Testis (tissue), 2 donors: ENCODE measurements at regions not wholly inside any gene's neighbourhood (a gene's known extent, or its start where the extent isn't known, plus 50 kb on each side); places are given as distances from the start of the nearest gene placed in this dataset.
"Not testable (repeated sequence)": the region's sequence is repeated elsewhere in the genome, so short reads cannot be mapped to it uniquely, and the experiment has no call there.

Experiments
- DNase-seq: peaks from one replicate; pipeline ENCODE4 v3.0.0-alpha.2; 2019
- H3K27ac ChIP-seq, 2 donors: fragments of 200-600 bp; sonication (generic); one replicate each; pipeline ENCODE4 v1.5.1; 2019
- H3K27me3 ChIP-seq: fragments of 200-600 bp; sonication (generic); one replicate; pipeline ENCODE4 v1.5.1; 2019
- H3K36me3 ChIP-seq: fragments of 200-600 bp; sonication (generic); one replicate; pipeline ENCODE4 v1.5.1; 2017; ENCODE audit warnings: low read depth; ENCODE audit errors: missing control alignments
- H3K4me1 ChIP-seq: fragments of 200-600 bp; sonication (generic); one replicate; pipeline ENCODE4 v1.5.1; 2019
- H3K4me3 ChIP-seq, 2 donors: fragments of 200-600 bp; sonication (generic); one replicate each; pipeline ENCODE4 v1.5.1; 2017 to 2019
- H3K9me3 ChIP-seq: fragments of 200-600 bp; sonication (generic); one replicate; pipeline ENCODE4 v1.5.1; 2017
- CTCF ChIP-seq, 3 experiments: fragments of 450-650 bp in 2 of 3; fragments of 200-600 bp in 1 of 3; sonication (generic) in 1 of 3; IDR thresholded peaks; one replicate each; pipeline ENCODE4 v1.5.1; 2016 to 2019; ENCODE audit warnings: antibody characterized with exemption in 3 of 3, mild to moderate bottlenecking in 2 of 3, moderate library complexity in 1 of 3
- POLR2A ChIP-seq: fragments of 450-650 bp; IDR thresholded peaks from one replicate; pipeline ENCODE4 v1.6.1; 2017; ENCODE audit warnings: antibody characterized with exemption, mild to moderate bottlenecking, moderate library complexity
- WGBS, 2 donors: methylation state at CpG; one replicate each; pipeline ENCODE4 v1.1.5; 2018; 5-methylcytosine and 5-hydroxymethylcytosine counted together
- intact Hi-C: fragments of 100-400 bp; cut with DNase I; formaldehyde crosslinking; loops from one replicate; pipeline ENCODE4 v1.15.1; 2023; ENCODE audit warnings: low total_unique reads

DNA sequence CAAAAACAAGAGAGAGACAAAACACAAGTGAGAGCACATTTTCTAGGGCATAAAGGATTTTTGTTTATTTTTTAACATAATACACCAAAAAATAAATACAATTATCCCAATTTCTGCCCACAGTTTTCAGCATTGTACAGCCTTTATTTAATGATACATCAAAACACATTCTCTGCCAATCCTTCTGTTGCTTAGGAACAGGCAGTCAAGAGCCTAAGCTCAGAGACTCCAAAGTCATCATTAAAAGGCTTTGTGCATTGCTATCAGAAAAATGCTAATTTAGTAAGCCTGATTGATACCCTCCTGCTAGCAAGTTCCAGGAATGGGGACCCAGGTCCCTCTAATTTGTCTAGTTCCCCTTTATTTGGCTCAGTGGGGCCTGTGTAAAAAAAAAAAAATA lies 536.5 kb downstream of the RPS29 start:
- TF ChIP-seq POLR2A: no peak
- no peak for TF ChIP-seq CTCF (IDR thresholded peaks at IDR 0.05)
- H3K36me3 ChIP-seq: no peaks in the 10 kb centered on the region
- intact Hi-C loops: no loop called here
- H3K27me3 ChIP-seq: no peaks in the 10 kb centered on the region
- no peak for DNase-seq
- H3K9me3 ChIP-seq: no peaks in the 10 kb centered on the region
- H3K4me3 ChIP-seq: no peak overlapping the region
- no peaks in the 10 kb centered on the region for H3K4me1 ChIP-seq
- no peak overlapping the region for H3K27ac ChIP-seq

DNA sequence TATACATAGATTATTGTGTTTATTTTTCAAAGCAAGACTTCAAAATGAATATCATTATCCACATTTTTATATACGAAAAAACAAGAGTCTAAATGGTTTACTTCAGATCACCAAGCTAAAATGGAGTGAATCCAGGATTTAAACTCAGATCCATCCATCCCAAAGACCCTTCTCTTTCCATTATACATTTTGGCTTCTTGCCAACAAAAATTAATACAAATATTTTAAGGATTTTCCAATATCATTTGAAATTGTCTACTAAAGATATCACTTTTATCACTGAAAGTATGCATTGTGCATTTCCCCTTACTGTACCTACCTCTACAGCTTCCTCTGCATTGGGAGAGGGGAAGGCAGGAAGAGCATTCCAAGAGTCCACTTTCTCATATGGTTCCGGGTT lies 541.2 kb downstream of the RPS29 start:
- TF ChIP-seq POLR2A: no peak
- no peak for TF ChIP-seq CTCF (IDR thresholded peaks at IDR 0.05)
- intact Hi-C loops: no loop called here
- Histone ChIP-seq H3K4me3 (no peak overlapping the region), H3K9me3 (no peaks in the 10 kb centered on the region), H3K27ac (no peak overlapping the region), H3K27me3 (no peaks in the 10 kb centered on the region), H3K36me3 (no peaks in the 10 kb centered on the region), H3K4me1 (no peaks in the 10 kb centered on the region)
- DNase-seq: no peak
- 88 to 93% methylated on average over 2 of the region's 2 CpGs for WGBS, 2 donors

- intact Hi-C loops: no loop called here
- H3K36me3 ChIP-seq: no peaks in the 10 kb centered on the region
- no peaks in the 10 kb centered on the region for H3K4me1 ChIP-seq
- 65 to 68% methylated on average over 8 of the region's 8 CpGs for WGBS, 2 donors
- no peak overlapping the region for H3K27ac ChIP-seq
- no peaks in the 10 kb centered on the region for H3K27me3 ChIP-seq
- no peaks in the 10 kb centered on the region for H3K9me3 ChIP-seq
- H3K4me3 ChIP-seq: no peak overlapping the region
- no peak for DNase-seq
- no peak for TF ChIP-seq CTCF (IDR thresholded peaks at IDR 0.05)
- no peak for TF ChIP-seq POLR2A
These were observed 549.1 kb downstream of the RPS29 start for GRCh38 chr14:49036984-49037516.

DNA sequence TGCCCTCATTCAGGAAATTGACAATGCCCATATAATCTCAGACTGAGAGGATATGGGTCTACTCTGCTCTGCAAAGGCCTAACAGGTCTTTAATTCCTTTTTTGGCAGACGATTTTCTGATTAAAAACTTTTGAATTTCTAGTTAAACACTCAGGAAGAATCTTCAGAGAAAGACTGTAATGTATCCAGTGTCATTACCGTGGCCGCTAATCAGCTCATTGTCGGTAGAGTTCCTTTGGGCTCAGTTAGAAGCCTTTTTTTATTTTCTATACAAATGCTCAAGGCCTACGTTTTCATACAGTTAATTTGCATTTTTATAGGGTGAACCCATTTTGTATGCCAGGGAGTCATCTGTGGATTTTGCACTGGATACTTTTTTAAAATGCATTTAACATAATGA lies 549.9 kb downstream of the RPS29 start:
- no peak overlapping the region for H3K27ac ChIP-seq
- no peak for TF ChIP-seq CTCF (IDR thresholded peaks at IDR 0.05)
- TF ChIP-seq POLR2A: no peak
- no peaks in the 10 kb centered on the region for H3K27me3 ChIP-seq
- intact Hi-C loops: no loop called here
- H3K9me3 ChIP-seq: no peaks in the 10 kb centered on the region
- DNase-seq: no peak
- no peaks in the 10 kb centered on the region for H3K36me3 ChIP-seq
- no peak overlapping the region for H3K4me3 ChIP-seq
- 61 to 73% methylated on average over 5 of the region's 5 CpGs for WGBS, 2 donors
- H3K4me1 ChIP-seq: no peaks in the 10 kb centered on the region

- intact Hi-C loops: no loop called here
- DNase-seq: no peak
- H3K4me1 ChIP-seq: no peaks in the 10 kb centered on the region
- H3K27me3 ChIP-seq: no peaks in the 10 kb centered on the region
- 58 to 66% methylated on average over 8 of the region's 8 CpGs for WGBS, 2 donors
- H3K9me3 ChIP-seq: no peaks in the 10 kb centered on the region
- no peaks in the 10 kb centered on the region for H3K36me3 ChIP-seq
- H3K27ac ChIP-seq: no peak overlapping the region
- no peak overlapping the region for H3K4me3 ChIP-seq
- TF ChIP-seq POLR2A (no peak), CTCF (IDR thresholded peaks at IDR 0.05) (no peak)
These were observed 553.0 kb downstream of the RPS29 start for GRCh38 chr14:49033131-49033530.

GRCh38 chr14:49031710-49032109 lies 554.5 kb downstream of the RPS29 start:
- intact Hi-C loops, H3K4me3 ChIP-seq, H3K4me1 ChIP-seq, DNase-seq, H3K9me3 ChIP-seq, H3K27me3 ChIP-seq, H3K27ac ChIP-seq, H3K36me3 ChIP-seq: not testable (repeated sequence)
- 74 to 78% methylated on average over 6 of the region's 6 CpGs for WGBS, 2 donors
